ENCODE measurements at regions not wholly inside any gene's neighbourhood (a gene's known extent, or its start where the extent isn't known, plus 50 kb on each side); places are given as distances from the start of the nearest gene placed in this dataset.

DNA sequence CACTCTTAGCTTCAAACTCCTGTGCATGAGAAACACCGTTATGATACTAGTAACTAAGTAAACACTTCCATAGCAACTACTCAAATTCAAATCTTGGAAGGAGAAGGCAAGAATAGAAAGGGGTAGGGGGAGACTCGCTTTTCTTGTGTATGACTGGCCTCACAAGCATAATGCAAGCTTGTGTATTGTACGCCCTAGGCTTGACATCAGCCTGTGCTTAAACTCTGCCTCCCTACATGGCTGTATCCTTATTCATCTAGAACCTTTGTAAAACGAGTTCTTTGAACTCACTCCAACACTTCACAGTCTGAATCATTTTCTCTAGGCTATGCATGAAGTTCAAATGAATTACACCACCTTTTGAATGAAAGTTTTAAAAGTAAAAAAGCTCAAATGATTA is 1071.2 kb upstream of the ADGRL3 start:
- POLR2A ChIA-PET, result no interaction called here
- intact Hi-C loops (cut with micrococcal nuclease), result no loop called here
- no peak for TF ChIP-seq JUN (IDR thresholded peaks at IDR 0.05; ENCODE audit: borderline replicate concordance, insufficient read depth, insufficient read length, low read depth)
- TF ChIP-seq, protein P1, sequence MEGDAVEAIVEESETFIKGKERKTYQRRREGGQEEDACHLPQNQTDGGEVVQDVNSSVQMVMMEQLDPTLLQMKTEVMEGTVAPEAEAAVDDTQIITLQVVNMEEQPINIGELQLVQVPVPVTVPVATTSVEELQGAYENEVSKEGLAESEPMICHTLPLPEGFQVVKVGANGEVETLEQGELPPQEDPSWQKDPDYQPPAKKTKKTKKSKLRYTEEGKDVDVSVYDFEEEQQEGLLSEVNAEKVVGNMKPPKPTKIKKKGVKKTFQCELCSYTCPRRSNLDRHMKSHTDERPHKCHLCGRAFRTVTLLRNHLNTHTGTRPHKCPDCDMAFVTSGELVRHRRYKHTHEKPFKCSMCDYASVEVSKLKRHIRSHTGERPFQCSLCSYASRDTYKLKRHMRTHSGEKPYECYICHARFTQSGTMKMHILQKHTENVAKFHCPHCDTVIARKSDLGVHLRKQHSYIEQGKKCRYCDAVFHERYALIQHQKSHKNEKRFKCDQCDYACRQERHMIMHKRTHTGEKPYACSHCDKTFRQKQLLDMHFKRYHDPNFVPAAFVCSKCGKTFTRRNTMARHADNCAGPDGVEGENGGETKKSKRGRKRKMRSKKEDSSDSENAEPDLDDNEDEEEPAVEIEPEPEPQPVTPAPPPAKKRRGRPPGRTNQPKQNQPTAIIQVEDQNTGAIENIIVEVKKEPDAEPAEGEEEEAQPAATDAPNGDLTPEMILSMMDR (IDR thresholded peaks at IDR 0.05; ENCODE audit: extremely low read depth in 1 of 2, insufficient read depth in 1 of 2, low read depth in 1 of 2, low read length in 2 of 2), result no peak
- no peak for TF ChIP-seq FOS (IDR thresholded peaks at IDR 0.05; ENCODE audit: borderline replicate concordance, insufficient read depth, low read length)
- no peak for TF ChIP-seq POLR2AphosphoS5 (IDR thresholded peaks at IDR 0.05; ENCODE audit: insufficient read depth, low read depth, low read length)
- no peak for TF ChIP-seq MYC (IDR thresholded peaks at IDR 0.05; ENCODE audit: low read depth, low read length)
- no peak for TF ChIP-seq GATA2 (IDR thresholded peaks at IDR 0.05; ENCODE audit: insufficient read depth, insufficient read length, low read depth, low read length)
- TF ChIP-seq, protein P2, sequence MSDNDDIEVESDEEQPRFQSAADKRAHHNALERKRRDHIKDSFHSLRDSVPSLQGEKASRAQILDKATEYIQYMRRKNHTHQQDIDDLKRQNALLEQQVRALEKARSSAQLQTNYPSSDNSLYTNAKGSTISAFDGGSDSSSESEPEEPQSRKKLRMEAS (IDR thresholded peaks at IDR 0.05; ENCODE audit: insufficient read depth, insufficient read length), result no peak
- no peak for TF ChIP-seq EZH2 (IDR thresholded peaks at IDR 0.05; ENCODE audit: borderline replicate concordance, low read depth, low read length, severe bottlenecking)
- no peak for TF ChIP-seq POLR2A (IDR thresholded peaks at IDR 0.05; ENCODE audit: low read depth, low read length)

More for the DNA sequence above, 1071.2 kb upstream of the ADGRL3 start:
- Histone ChIP-seq H2AFZ (ENCODE audit: low read depth, low read length) (no peak overlapping the region), H3K9me1 (replicated peaks; ENCODE audit: control insufficient read depth, extremely low read depth, insufficient read depth, low read length) (no peaks in the 10 kb centered on the region), H3K36me3 (ENCODE audit: control insufficient read depth in 2 of 2, extremely low read depth in 1 of 2, insufficient read depth in 2 of 2, low read length in 2 of 2) (no peaks in the 10 kb centered on the region), H4K20me1 (replicated peaks; ENCODE audit: control insufficient read depth, extremely low read depth, insufficient read depth, low read length) (no peaks in the 10 kb centered on the region), H3K4me2 (ENCODE audit: insufficient read depth, low read length) (no peak overlapping the region), H3K27ac (ENCODE audit: insufficient read depth, low read depth, low read length) (no peak overlapping the region), H3K4me3 (replicated peaks in 1 of 3; ENCODE audit: insufficient read depth in 1 of 3, low read depth in 1 of 3, low read length in 3 of 3) (no peak overlapping the region), H3K9ac (replicated peaks; ENCODE audit: extremely low read depth, insufficient read depth, low read length) (no peak overlapping the region), H3K79me2 (ENCODE audit: control insufficient read depth, insufficient read depth, low read length) (no peaks in the 10 kb centered on the region), H3K27me3 (ENCODE audit: control insufficient read depth in 2 of 2, insufficient read depth in 2 of 2, low read length in 2 of 2) (no peaks in the 10 kb centered on the region), H3K9me3 (replicated peaks; ENCODE audit: control insufficient read depth, insufficient read depth, low read length) (peaks cover 4% of the 10 kb centered on the region), H3K4me1 (ENCODE audit: control insufficient read depth, extremely low read depth, insufficient read depth, low read length) (no peaks in the 10 kb centered on the region)
- dilution Hi-C loops (cut with MboI; ENCODE audit: extremely low pct_ligation_motif_present, low sequenced_read_pairs), result no loop called here
- DNase-seq (ENCODE audit: low read depth, low spot score) (no peak), FAIRE-seq (no peak)
- CTCF ChIA-PET, result no interaction called here
- no TSS peak for BruUV-seq (replicated peaks)
